Natural killer cell (primary cell): ENCODE measurements at regions not wholly inside any gene's neighbourhood (a gene's known extent, or its start where the extent isn't known, plus 50 kb on each side); places are given as distances from the start of the nearest gene placed in this dataset.

Experiments used
- ATAC-seq, 3 donors: fragments of 150-1000 bp in 2 of 3; fragments of 200-7000 bp in 1 of 3; cut with Tn5 transposase; 1 replicate in 1 of 3; 2 replicates in 2 of 3; pipeline ENCODE4 v1.10.0; 2021; ENCODE audit warnings: mild to moderate bottlenecking in 2 of 3, moderate library complexity in 2 of 3
- DNase-seq, 2 donors: peaks; one replicate each; pipeline versions ENCODE4 v3.0.0 to v3.0.0-alpha.2; 2013 to 2021; ENCODE audit warnings: mixed read lengths in 1 of 2
- H3K27ac ChIP-seq: one replicate; pipeline ENCODE4 v1.5.1; 2013; ENCODE audit warnings: mild to moderate bottlenecking, low read length
- H3K27me3 ChIP-seq: one replicate; pipeline ENCODE4 v1.6.1; 2013; ENCODE audit warnings: low read length; ENCODE audit not compliant: control insufficient read depth, insufficient read depth
- H3K36me3 ChIP-seq: one replicate; pipeline ENCODE4 v1.6.1; 2013; ENCODE audit warnings: low read length; ENCODE audit not compliant: control insufficient read depth, insufficient read depth
- H3K4me1 ChIP-seq: one replicate; pipeline ENCODE4 v1.6.1; 2013; ENCODE audit warnings: low read length; ENCODE audit not compliant: control insufficient read depth, insufficient read depth
- H3K4me3 ChIP-seq: one replicate; pipeline ENCODE4 v1.5.1; 2013; ENCODE audit warnings: low read length
- H3K9me3 ChIP-seq: one replicate; pipeline ENCODE4 v1.6.1; 2013; ENCODE audit warnings: low read length; ENCODE audit not compliant: control insufficient read depth, insufficient read depth
- H3K27ac Mint-ChIP-seq, 2 donors: one replicate each; pipeline ENCODE4 v1.8.0; 2022; ENCODE audit warnings: mild to moderate bottlenecking in 2 of 2, mixed read lengths in 2 of 2, moderate library complexity in 1 of 2
- H3K27me3 Mint-ChIP-seq, 2 donors: one replicate each; pipeline ENCODE4 v1.8.0; 2022; ENCODE audit warnings: low read depth in 2 of 2, mixed read lengths in 2 of 2
- H3K36me3 Mint-ChIP-seq: one replicate; pipeline ENCODE4 v1.8.0; 2022; ENCODE audit warnings: mixed read lengths
- H3K4me1 Mint-ChIP-seq, 2 donors: one replicate each; pipeline ENCODE4 v1.8.0; 2022; ENCODE audit warnings: mixed read lengths in 2 of 2
- H3K4me3 Mint-ChIP-seq: one replicate; pipeline ENCODE4 v1.8.0; 2022; ENCODE audit warnings: mild to moderate bottlenecking, moderate library complexity, mixed read lengths
- H3K9me3 Mint-ChIP-seq, 2 donors: one replicate each; pipeline ENCODE4 v1.8.0; 2022; ENCODE audit warnings: mixed read lengths in 2 of 2
- WGBS: methylation state at CpG from one replicate; pipeline ENCODE4 v1.1.7; 2013; ENCODE audit warnings: missing lambda C conversion rate; ENCODE audit not compliant: insufficient coverage; 5-methylcytosine and 5-hydroxymethylcytosine counted together
- intact Hi-C: fragments of 100-400 bp; cut with micrococcal nuclease; formaldehyde crosslinking; loops from one replicate; pipeline ENCODE4 v1.14.2; 2022
- TF ChIP-seq, protein P1 (sequence below): fragments of 200-600 bp; IDR thresholded peaks from one replicate; pipeline ENCODE4 v1.8.0; 2022; ENCODE audit warnings: antibody characterized with exemption

DNA sequence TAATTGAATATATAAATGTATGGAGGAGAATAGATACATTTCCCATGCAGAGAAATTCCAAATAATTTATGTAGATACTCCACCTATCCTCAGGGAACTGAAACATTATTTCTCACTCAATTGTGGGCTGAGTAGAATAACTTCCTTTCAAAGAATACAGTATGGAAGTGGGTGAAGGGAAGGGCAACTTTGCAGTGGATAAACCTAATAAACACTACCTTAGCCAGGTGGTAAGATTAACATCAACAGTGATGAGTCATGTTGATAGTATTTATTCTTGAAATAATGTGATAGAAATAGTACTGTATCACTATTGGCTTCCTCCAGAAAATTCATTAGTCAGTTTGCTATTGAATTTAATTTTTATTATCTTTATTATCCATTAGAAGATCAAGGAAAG is 716.4 kb upstream of the CHAC2 start:
- no peak for ATAC-seq
- Histone ChIP-seq H3K9me3 (no peaks in the 10 kb centered on the region), H3K27me3 (no peaks in the 10 kb centered on the region), H3K27ac (no peak overlapping the region), H3K4me1 (no peaks in the 10 kb centered on the region), H3K36me3 (no peaks in the 10 kb centered on the region), H3K4me3 (no peak overlapping the region)
- no peak overlapping the region for H3K27ac Mint-ChIP-seq
- H3K4me3 Mint-ChIP-seq, result no peak overlapping the region
- DNase-seq, result no peak
- no peaks in the 10 kb centered on the region for H3K36me3 Mint-ChIP-seq
- H3K4me1 Mint-ChIP-seq, result no peaks in the 10 kb centered on the region
- intact Hi-C loops, result no loop called here
- H3K27me3 Mint-ChIP-seq, result no peaks in the 10 kb centered on the region
- peaks cover 10 to 11% of the 10 kb centered on the region in 2 donors for H3K9me3 Mint-ChIP-seq
- TF ChIP-seq, protein P1, sequence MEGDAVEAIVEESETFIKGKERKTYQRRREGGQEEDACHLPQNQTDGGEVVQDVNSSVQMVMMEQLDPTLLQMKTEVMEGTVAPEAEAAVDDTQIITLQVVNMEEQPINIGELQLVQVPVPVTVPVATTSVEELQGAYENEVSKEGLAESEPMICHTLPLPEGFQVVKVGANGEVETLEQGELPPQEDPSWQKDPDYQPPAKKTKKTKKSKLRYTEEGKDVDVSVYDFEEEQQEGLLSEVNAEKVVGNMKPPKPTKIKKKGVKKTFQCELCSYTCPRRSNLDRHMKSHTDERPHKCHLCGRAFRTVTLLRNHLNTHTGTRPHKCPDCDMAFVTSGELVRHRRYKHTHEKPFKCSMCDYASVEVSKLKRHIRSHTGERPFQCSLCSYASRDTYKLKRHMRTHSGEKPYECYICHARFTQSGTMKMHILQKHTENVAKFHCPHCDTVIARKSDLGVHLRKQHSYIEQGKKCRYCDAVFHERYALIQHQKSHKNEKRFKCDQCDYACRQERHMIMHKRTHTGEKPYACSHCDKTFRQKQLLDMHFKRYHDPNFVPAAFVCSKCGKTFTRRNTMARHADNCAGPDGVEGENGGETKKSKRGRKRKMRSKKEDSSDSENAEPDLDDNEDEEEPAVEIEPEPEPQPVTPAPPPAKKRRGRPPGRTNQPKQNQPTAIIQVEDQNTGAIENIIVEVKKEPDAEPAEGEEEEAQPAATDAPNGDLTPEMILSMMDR, result no peak

DNA sequence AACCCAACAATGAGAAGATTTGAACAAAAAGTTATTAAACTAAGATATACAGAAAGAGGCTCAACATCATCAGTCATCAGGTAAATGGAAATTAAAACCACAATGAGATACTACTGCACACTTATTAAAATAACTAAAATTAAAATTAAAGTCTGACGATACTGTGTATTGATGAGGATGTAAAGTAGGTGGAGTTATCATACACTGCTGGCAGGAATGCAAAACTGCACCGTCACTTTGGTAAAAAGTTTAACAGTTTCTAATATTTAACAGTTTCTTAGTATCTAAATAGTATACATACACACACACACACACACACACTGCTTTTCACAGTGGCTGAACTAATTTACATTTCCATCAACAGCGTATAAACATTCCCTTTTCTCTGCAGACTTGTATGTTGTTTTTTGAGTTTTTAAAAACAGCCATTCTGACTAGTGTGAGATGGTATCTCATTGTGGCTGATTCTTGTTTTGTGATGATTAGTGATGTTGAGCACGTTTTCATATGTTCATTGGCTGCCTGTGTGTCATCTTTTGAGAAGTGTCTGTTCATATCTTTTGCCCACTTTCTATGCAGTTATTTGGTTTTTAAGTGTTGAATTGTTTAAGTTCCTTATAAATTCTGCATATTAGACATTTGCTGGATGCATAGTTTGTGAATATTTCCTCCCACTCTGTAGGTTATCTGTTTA is 726.9 kb upstream of the CHAC2 start:
- H3K4me1 ChIP-seq, result no peaks in the 10 kb centered on the region
- Mint-ChIP-seq H3K9me3 (peaks cover 7 to 11% of the 10 kb centered on the region in 2 donors), H3K4me1 (no peaks in the 10 kb centered on the region), H3K4me3 (no peak overlapping the region), H3K27ac (no peak overlapping the region), H3K36me3 (no peaks in the 10 kb centered on the region), H3K27me3 (no peaks in the 10 kb centered on the region)
- intact Hi-C loops, result no loop called here
- H3K4me3 ChIP-seq, result no peak overlapping the region
- no peak overlapping the region for H3K27ac ChIP-seq
- TF ChIP-seq, protein P1, result no peak
- no peaks in the 10 kb centered on the region for H3K36me3 ChIP-seq
- WGBS, result 29% methylated on average over 1 of the region's 4 CpGs
- ATAC-seq, result no peak
- no peaks in the 10 kb centered on the region for H3K27me3 ChIP-seq
- no peaks in the 10 kb centered on the region for H3K9me3 ChIP-seq
- no peak for DNase-seq

DNA sequence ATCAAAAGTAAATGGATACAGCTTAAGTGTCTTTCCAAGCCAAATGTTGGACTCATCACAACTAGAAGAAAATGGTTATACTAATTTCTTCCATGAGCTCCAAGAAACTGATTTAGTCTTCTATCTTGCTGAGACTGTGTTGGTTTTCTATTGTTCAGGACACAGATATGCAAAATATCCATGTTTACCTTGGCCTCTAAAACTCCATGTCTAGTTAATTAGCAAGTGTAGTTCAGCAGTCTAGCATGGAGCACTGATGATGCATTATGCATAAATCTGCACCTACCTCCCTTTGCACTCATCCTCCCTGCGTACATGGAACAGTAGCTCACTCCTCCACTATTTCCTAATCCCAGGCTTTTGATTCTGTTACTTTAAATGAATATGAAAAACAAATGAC is 731.4 kb upstream of the CHAC2 start:
- DNase-seq (no peak), ATAC-seq (no peak)
- Histone ChIP-seq H3K27ac (no peak overlapping the region), H3K4me1 (no peaks in the 10 kb centered on the region), H3K4me3 (no peak overlapping the region), H3K9me3 (no peaks in the 10 kb centered on the region), H3K27me3 (no peaks in the 10 kb centered on the region), H3K36me3 (no peaks in the 10 kb centered on the region)
- TF ChIP-seq, protein P1, result no peak
- no peak overlapping the region for H3K27ac Mint-ChIP-seq
- no peaks in the 10 kb centered on the region for H3K27me3 Mint-ChIP-seq
- H3K4me1 Mint-ChIP-seq, result no peaks in the 10 kb centered on the region
- intact Hi-C loops, result no loop called here
- peaks cover 6% of the 10 kb centered on the region in 2 donors for H3K9me3 Mint-ChIP-seq
- WGBS, result no CpG with 5 or more reads among the region's 1 CpG
- no peaks in the 10 kb centered on the region for H3K36me3 Mint-ChIP-seq
- no peak overlapping the region for H3K4me3 Mint-ChIP-seq

DNA sequence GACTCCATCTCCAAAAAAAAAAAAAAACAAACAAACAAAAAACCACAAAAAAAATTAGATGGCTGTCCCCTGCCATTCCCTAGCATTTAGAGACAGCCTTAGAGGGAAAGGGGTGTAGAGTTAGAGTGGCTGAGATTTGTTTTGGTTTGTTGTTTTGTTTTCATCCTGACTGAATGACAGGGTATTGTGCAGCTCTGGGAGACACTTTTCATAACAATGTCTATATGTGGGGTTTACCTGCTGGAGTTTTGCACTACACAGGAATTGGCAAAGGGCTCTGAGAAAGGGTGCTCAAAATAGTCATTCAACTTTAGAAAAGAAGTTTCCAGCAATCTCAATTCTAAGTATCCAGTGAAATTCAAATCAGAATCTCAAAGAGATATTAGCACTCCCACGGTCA is 732.5 kb upstream of the CHAC2 start:
- TF ChIP-seq, protein P1, result no peak
- H3K4me3 ChIP-seq, result no peak overlapping the region
- no CpG with 5 or more reads among the region's 1 CpG for WGBS
- intact Hi-C loops, result no loop called here
- no peak overlapping the region for H3K27ac ChIP-seq
- no peak for ATAC-seq
- H3K4me3 Mint-ChIP-seq, result no peak overlapping the region
- H3K27me3 ChIP-seq, result no peaks in the 10 kb centered on the region
- peaks cover 4 to 6% of the 10 kb centered on the region in 2 donors for H3K9me3 Mint-ChIP-seq
- no peaks in the 10 kb centered on the region for H3K27me3 Mint-ChIP-seq
- no peak for DNase-seq
- no peaks in the 10 kb centered on the region for H3K36me3 ChIP-seq
- H3K4me1 Mint-ChIP-seq, result no peaks in the 10 kb centered on the region
- no peak overlapping the region for H3K27ac Mint-ChIP-seq
- H3K4me1 ChIP-seq, result no peaks in the 10 kb centered on the region
- H3K36me3 Mint-ChIP-seq, result no peaks in the 10 kb centered on the region
- no peaks in the 10 kb centered on the region for H3K9me3 ChIP-seq
